ENCODE measurements at regions not wholly inside any gene's neighbourhood (a gene's known extent, or its start where the extent isn't known, plus 50 kb on each side); places are given as distances from the start of the nearest gene placed in this dataset.

DNA sequence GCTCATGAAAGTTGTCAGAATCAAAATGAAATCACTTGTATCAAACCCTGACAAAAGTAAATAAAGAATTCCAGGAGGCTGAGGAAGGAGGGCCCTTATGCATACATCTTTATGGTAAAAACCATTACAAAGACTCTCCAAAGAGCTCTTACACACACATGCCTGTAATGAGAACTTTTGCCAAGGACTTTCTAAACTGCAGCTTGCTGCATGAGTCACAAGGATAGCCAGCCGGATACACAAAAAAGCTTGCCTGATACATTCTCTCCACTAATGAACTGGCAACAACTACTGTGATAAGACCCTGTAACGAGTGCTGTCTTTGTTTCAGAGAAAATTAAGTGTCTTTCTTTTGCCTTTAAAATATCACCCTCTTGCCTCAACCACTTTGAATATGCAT lies 618.1 kb downstream of the PPP4R3C start:
- H3K36me3 ChIP-seq (ENCODE audit: low read length), result no peaks in the 10 kb centered on the region
- H3K27me3 ChIP-seq (ENCODE audit: low read length), result no peaks in the 10 kb centered on the region
- no peaks in the 10 kb centered on the region for H3K9me2 ChIP-seq (replicated peaks; ENCODE audit: insufficient read depth, low read length)
- H3K9me3 ChIP-seq (ENCODE audit: insufficient read depth, low read length), result no peaks in the 10 kb centered on the region
- H3K4me3 ChIP-seq (ENCODE audit: insufficient read depth, low read length, poor library complexity, severe bottlenecking), result no peak overlapping the region
- TF ChIP-seq, protein P1, sequence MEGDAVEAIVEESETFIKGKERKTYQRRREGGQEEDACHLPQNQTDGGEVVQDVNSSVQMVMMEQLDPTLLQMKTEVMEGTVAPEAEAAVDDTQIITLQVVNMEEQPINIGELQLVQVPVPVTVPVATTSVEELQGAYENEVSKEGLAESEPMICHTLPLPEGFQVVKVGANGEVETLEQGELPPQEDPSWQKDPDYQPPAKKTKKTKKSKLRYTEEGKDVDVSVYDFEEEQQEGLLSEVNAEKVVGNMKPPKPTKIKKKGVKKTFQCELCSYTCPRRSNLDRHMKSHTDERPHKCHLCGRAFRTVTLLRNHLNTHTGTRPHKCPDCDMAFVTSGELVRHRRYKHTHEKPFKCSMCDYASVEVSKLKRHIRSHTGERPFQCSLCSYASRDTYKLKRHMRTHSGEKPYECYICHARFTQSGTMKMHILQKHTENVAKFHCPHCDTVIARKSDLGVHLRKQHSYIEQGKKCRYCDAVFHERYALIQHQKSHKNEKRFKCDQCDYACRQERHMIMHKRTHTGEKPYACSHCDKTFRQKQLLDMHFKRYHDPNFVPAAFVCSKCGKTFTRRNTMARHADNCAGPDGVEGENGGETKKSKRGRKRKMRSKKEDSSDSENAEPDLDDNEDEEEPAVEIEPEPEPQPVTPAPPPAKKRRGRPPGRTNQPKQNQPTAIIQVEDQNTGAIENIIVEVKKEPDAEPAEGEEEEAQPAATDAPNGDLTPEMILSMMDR (IDR thresholded peaks at IDR 0.05; ENCODE audit: insufficient read depth, low read length, poor library complexity, severe bottlenecking), result no peak
- TF ChIP-seq EZH2phosphoT487 (conservative IDR thresholded peaks at IDR 0.05; ENCODE audit: low read length), result no peak
- no peak overlapping the region for H2AFZ ChIP-seq (ENCODE audit: low read depth, low read length, severe bottlenecking)
- no peak overlapping the region for H3K9ac ChIP-seq (ENCODE audit: low read length)
- H4K20me1 ChIP-seq (ENCODE audit: low read depth, low read length), result no peaks in the 10 kb centered on the region
- H3K27ac ChIP-seq (ENCODE audit: low read depth, low read length), result no peak overlapping the region
- H3K79me2 ChIP-seq (ENCODE audit: insufficient read depth, low read length), result no peaks in the 10 kb centered on the region
- H3F3A ChIP-seq (ENCODE audit: insufficient read depth), result no peaks in the 10 kb centered on the region
- no peak overlapping the region for H3K4me2 ChIP-seq (ENCODE audit: low read depth, low read length, poor library complexity, severe bottlenecking)

DNA sequence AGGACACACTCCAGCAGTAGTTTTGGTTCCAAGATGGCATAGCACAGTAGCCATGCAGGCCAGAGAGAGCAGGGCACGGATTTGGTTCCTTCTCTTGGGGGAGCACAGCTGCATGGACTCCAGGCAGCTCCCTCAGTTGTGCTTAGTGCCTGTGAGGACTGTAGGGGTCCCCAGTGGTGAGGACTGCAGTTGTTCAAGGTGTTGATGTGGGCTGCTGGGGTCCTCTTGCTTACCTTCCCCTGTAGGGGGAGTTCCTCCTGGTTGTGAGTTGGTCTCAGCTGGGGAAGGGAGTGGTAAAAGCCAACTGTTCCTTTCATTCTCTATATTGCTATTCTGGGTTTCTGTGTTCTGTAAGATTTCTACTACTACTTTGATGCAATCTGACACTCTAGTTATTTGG lies 606.5 kb downstream of the MAGEB5 start:
- no peaks in the 10 kb centered on the region for H3K9me2 ChIP-seq (replicated peaks; ENCODE audit: insufficient read depth, low read length)
- no peak overlapping the region for H3K4me3 ChIP-seq (ENCODE audit: insufficient read depth, low read length, poor library complexity, severe bottlenecking)
- no peaks in the 10 kb centered on the region for H3K79me2 ChIP-seq (ENCODE audit: insufficient read depth, low read length)
- no peaks in the 10 kb centered on the region for H4K20me1 ChIP-seq (ENCODE audit: low read depth, low read length)
- no peak overlapping the region for H3K4me2 ChIP-seq (ENCODE audit: low read depth, low read length, poor library complexity, severe bottlenecking)
- no peaks in the 10 kb centered on the region for H3K27me3 ChIP-seq (ENCODE audit: low read length)
- no peak overlapping the region for H2AFZ ChIP-seq (ENCODE audit: low read depth, low read length, severe bottlenecking)
- H3F3A ChIP-seq (ENCODE audit: insufficient read depth), result no peaks in the 10 kb centered on the region
- H3K36me3 ChIP-seq (ENCODE audit: low read length), result no peaks in the 10 kb centered on the region
- H3K9me3 ChIP-seq (ENCODE audit: insufficient read depth, low read length), result no peaks in the 10 kb centered on the region
- TF ChIP-seq, protein P1 (IDR thresholded peaks at IDR 0.05; ENCODE audit: insufficient read depth, low read length, poor library complexity, severe bottlenecking), result no peak
- TF ChIP-seq EZH2phosphoT487 (conservative IDR thresholded peaks at IDR 0.05; ENCODE audit: low read length), result no peak
- H3K27ac ChIP-seq (ENCODE audit: low read depth, low read length), result no peak overlapping the region
- no peak overlapping the region for H3K9ac ChIP-seq (ENCODE audit: low read length)

DNA sequence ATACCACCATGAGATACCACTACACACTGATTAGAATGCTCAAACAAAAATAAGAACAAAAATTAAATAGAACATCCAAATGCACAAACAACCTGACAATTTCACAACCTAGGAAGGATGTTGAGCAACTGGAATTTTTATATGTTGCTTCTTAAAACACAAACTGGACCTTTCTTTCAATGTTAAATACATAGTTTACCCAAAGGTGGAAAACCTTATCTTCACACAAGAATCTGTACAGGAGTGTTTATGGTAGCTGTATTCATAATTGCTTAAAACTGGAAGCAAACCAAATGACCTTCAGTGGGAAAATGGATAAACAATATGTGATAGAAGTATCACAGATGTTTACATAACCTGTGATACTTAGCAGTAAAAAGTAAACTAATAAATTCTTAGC lies 573.8 kb downstream of the MAGEB5 start:
- Histone ChIP-seq H2AFZ (ENCODE audit: low read depth, low read length, severe bottlenecking) (no peak overlapping the region), H3K9me3 (ENCODE audit: insufficient read depth, low read length) (no peaks in the 10 kb centered on the region), H3K27ac (ENCODE audit: low read depth, low read length) (no peak overlapping the region), H3K9me2 (replicated peaks; ENCODE audit: insufficient read depth, low read length) (no peaks in the 10 kb centered on the region), H3K79me2 (ENCODE audit: insufficient read depth, low read length) (no peaks in the 10 kb centered on the region), H3K4me3 (ENCODE audit: insufficient read depth, low read length, poor library complexity, severe bottlenecking) (no peak overlapping the region), H4K20me1 (ENCODE audit: low read depth, low read length) (no peaks in the 10 kb centered on the region), H3K9ac (ENCODE audit: low read length) (no peak overlapping the region), H3K36me3 (ENCODE audit: low read length) (no peaks in the 10 kb centered on the region), H3F3A (ENCODE audit: insufficient read depth) (no peaks in the 10 kb centered on the region), H3K27me3 (ENCODE audit: low read length) (no peaks in the 10 kb centered on the region), H3K4me2 (ENCODE audit: low read depth, low read length, poor library complexity, severe bottlenecking) (no peak overlapping the region)
- no peak for TF ChIP-seq EZH2phosphoT487 (conservative IDR thresholded peaks at IDR 0.05; ENCODE audit: low read length)
- TF ChIP-seq, protein P1 (IDR thresholded peaks at IDR 0.05; ENCODE audit: insufficient read depth, low read length, poor library complexity, severe bottlenecking), result no peak

Measured in SU-DHL-6 (cell line).